Naive thymus-derived CD8-positive, alpha-beta T cell (primary cell): ENCODE measurements at regions not wholly inside any gene's neighbourhood (a gene's known extent, or its start where the extent isn't known, plus 50 kb on each side); places are given as distances from the start of the nearest gene placed in this dataset.

Experiments
- ATAC-seq, 2 donors: fragments of 150-1000 bp; cut with Tn5 transposase in 1 of 2; sonication (Bioruptor Pico), chemical (Tn5 transposase) in 1 of 2; 1 replicate in 1 of 2; 2 replicates in 1 of 2; pipeline ENCODE4 v1.10.0; 2021; ENCODE audit warnings: mild to moderate bottlenecking in 2 of 2, moderate library complexity in 2 of 2
- POLR2A ChIA-PET: fragments of 350-600 bp; sonication (Branson Sonifier 250); formaldehyde crosslinking; loops from one replicate; lab custom pipeline; 2021; ENCODE audit warnings: antibody characterized with exemption; lab: Charles Lee
- DNase-seq, 10 donors: peaks; one replicate each; pipeline versions ENCODE4 v3.0.0 to v3.0.0-alpha.2; 2020 to 2022
- H3K27ac Mint-ChIP-seq, 10 donors: one replicate each; pipeline ENCODE4 v1.8.0; 2020 to 2022; ENCODE audit warnings: mild to moderate bottlenecking in 10 of 10, mixed read lengths in 10 of 10, moderate library complexity in 4 of 10, inconsistent platforms in 1 of 10
- H3K27me3 Mint-ChIP-seq, 5 donors: one replicate each; pipeline ENCODE4 v1.8.0; 2021 to 2022; ENCODE audit warnings: mixed read lengths in 5 of 5
- H3K36me3 Mint-ChIP-seq, 3 donors: one replicate each; pipeline ENCODE4 v1.8.0; 2020 to 2022; ENCODE audit warnings: mixed read lengths in 3 of 3, mild to moderate bottlenecking in 2 of 3, inconsistent platforms in 1 of 3
- H3K4me1 Mint-ChIP-seq, 4 donors: one replicate each; pipeline ENCODE4 v1.8.0; 2021 to 2022; ENCODE audit warnings: mixed read lengths in 4 of 4
- H3K4me3 Mint-ChIP-seq, 10 donors: one replicate each; pipeline ENCODE4 v1.8.0; 2020 to 2022; ENCODE audit warnings: mild to moderate bottlenecking in 10 of 10, mixed read lengths in 10 of 10, moderate library complexity in 6 of 10, inconsistent platforms in 1 of 10
- H3K9me3 Mint-ChIP-seq, 9 donors: one replicate each; pipeline ENCODE4 v1.8.0; 2020 to 2022; ENCODE audit warnings: mixed read lengths in 9 of 9, mild to moderate bottlenecking in 3 of 9, inconsistent platforms in 1 of 9, moderate library complexity in 1 of 9

DNA sequence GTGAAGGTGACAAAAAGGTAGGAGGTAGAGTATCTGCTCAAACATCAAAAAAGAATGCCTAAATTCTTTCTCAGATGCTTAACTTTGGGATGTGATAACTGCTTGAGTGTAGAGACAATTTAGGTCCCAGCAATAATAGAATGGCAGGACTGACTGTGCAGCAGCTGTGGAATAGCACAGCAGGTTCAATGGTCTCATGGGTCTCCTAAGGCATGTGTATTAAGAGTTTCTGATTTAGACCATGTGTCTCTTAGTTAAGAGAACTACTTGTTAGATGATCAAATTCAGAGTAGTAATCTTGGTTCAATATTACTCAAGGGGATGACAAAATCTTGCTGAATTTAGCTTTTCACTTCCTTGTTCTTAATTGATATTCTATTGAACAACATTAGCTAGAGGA, 72.0 kb downstream of the ALX1 start:
- peaks cover 0 to 1% (median 0%) of the 10 kb centered on the region in 9 donors for H3K9me3 Mint-ChIP-seq
- H3K27ac Mint-ChIP-seq: no peak overlapping the region
- no peaks in the 10 kb centered on the region for H3K4me1 Mint-ChIP-seq
- no peaks in the 10 kb centered on the region for H3K36me3 Mint-ChIP-seq
- DNase-seq: no peak
- POLR2A ChIA-PET: no interaction called here
- peaks cover 0 to 3% (median 0%) of the 10 kb centered on the region in 5 donors for H3K27me3 Mint-ChIP-seq
- ATAC-seq: no peak
- no peak overlapping the region for H3K4me3 Mint-ChIP-seq

DNA sequence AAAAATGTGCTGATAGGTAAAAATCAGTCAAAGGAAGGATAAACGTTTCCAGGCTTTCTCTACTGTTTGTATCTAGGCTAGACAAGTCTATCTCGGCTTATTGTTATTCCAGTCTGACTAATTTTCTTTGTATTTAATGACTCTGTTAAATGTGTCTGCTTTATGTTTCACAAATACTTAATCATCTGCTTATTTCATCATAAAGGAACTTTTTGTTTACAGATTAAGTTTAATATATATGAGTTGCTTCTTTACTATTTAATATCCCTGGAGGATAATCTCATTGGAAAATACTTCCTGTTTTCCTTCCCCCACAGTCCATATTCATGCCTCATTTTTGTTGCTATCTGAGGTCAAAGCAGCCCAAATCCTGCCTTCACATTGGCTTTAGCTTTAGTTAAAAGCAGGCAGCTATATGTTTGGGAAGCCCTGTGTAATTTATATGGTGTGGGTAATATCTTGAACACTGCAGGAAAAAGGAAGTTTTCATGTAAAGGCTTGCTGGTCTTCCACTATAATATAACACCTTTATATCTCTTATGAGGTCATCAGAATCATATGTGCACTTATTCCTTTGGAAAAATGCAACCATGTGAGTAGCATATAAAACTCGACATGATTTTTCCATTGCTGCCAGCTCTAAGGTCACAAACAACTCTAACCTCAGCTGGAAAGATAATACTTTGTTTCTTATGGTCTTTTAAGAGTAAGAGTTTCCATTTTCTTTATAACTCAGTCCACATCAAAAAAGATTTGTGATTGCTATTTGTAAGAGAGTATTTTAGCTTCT, 76.8 kb downstream of the ALX1 start:
- Mint-ChIP-seq H3K4me3 (no peak overlapping the region), H3K27me3 (peaks cover 0 to 3% (median 0%) of the 10 kb centered on the region in 5 donors), H3K36me3 (no peaks in the 10 kb centered on the region), H3K27ac (no peak overlapping the region), H3K9me3 (peaks cover 0 to 22% (median 5%) of the 10 kb centered on the region in 9 donors), H3K4me1 (no peaks in the 10 kb centered on the region)
- DNase-seq (no peak), ATAC-seq (no peak)
- POLR2A ChIA-PET: no interaction called here

DNA sequence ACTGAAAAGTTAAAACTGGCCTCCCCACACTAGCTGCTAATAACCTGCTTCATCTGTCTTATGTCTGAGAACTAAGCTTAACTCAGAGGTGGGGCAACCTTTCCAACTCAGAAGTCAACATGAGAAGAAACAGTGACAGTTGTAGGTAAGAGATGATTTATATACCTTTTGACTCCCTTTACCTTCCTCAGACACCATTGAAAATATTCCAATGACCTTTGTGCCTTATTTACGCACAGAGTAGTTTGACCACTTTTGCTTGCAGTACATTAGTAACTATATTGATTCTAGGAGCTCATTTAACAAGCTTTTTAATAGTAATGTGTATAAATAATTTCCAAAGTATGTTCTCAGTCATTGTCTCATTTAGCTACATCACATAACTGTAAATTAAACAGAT, 77.6 kb downstream of the ALX1 start:
- Mint-ChIP-seq H3K27ac (no peak overlapping the region), H3K4me1 (no peaks in the 10 kb centered on the region), H3K9me3 (peaks cover 0 to 22% (median 6%) of the 10 kb centered on the region in 9 donors), H3K4me3 (no peak overlapping the region), H3K36me3 (no peaks in the 10 kb centered on the region), H3K27me3 (peaks cover 0 to 3% (median 0%) of the 10 kb centered on the region in 5 donors)
- DNase-seq (no peak), ATAC-seq (no peak)
- POLR2A ChIA-PET: no interaction called here

DNA sequence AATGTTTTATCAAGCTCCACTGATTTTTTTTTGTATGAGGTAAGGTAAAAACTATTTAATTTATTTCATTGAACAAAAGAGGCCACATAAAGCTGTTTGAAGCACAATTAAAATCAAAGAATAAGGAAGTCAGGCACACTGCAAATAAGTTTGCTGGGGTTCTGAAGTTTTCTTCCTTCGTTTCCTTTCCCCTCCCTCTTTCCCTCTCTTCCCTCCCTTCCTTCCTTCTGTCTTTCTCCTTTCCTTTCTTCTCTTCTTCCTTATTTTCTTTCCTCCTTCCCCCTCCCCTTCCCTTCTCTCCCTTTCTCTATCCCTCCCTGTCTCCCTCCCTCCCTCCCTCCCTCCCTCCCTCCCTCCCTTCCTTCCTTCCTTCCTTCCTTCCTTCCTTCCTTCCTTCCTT, 78.7 kb downstream of the ALX1 start:
- POLR2A ChIA-PET: no interaction called here
- no peak for DNase-seq
- Mint-ChIP-seq H3K4me3 (no peak overlapping the region), H3K9me3 (peaks cover 0 to 22% (median 6%) of the 10 kb centered on the region in 9 donors), H3K27ac (no peak overlapping the region), H3K4me1 (no peaks in the 10 kb centered on the region), H3K36me3 (no peaks in the 10 kb centered on the region), H3K27me3 (peaks cover 0 to 3% (median 0%) of the 10 kb centered on the region in 5 donors)
- no peak for ATAC-seq

GRCh38 chr12:85363382-85364190, 83.6 kb downstream of the ALX1 start:
- DNase-seq: no peak
- no peak overlapping the region for H3K27ac Mint-ChIP-seq
- no peaks in the 10 kb centered on the region for H3K4me1 Mint-ChIP-seq
- no peaks in the 10 kb centered on the region for H3K27me3 Mint-ChIP-seq
- peaks cover 0 to 22% (median 6%) of the 10 kb centered on the region in 9 donors for H3K9me3 Mint-ChIP-seq
- POLR2A ChIA-PET: no interaction called here
- H3K4me3 Mint-ChIP-seq: no peak overlapping the region
- ATAC-seq: no peak
- no peaks in the 10 kb centered on the region for H3K36me3 Mint-ChIP-seq

- Mint-ChIP-seq H3K27ac (no peak overlapping the region), H3K36me3 (no peaks in the 10 kb centered on the region), H3K9me3 (peaks cover 0 to 3% (median 0%) of the 10 kb centered on the region in 9 donors), H3K4me3 (no peak overlapping the region), H3K27me3 (no peaks in the 10 kb centered on the region), H3K4me1 (no peaks in the 10 kb centered on the region)
- POLR2A ChIA-PET: no interaction called here
- ATAC-seq (no peak), DNase-seq (no peak)
These were observed 87.9 kb downstream of the ALX1 start for GRCh38 chr12:85367936-85368335.

GRCh38 chr12:85369365-85370154, 89.5 kb downstream of the ALX1 start:
- Mint-ChIP-seq H3K27me3 (no peaks in the 10 kb centered on the region), H3K4me3 (no peak overlapping the region), H3K9me3 (peaks cover 0 to 6% (median 1%) of the 10 kb centered on the region in 9 donors), H3K4me1 (no peaks in the 10 kb centered on the region), H3K36me3 (no peaks in the 10 kb centered on the region), H3K27ac (no peak overlapping the region)
- POLR2A ChIA-PET: no interaction called here
- DNase-seq (no peak), ATAC-seq (no peak)

GRCh38 chr12:85373045-85373444, 93.0 kb downstream of the ALX1 start:
- no peak for DNase-seq
- no peaks in the 10 kb centered on the region for H3K36me3 Mint-ChIP-seq
- peaks cover 0 to 9% (median 0%) of the 10 kb centered on the region in 9 donors for H3K9me3 Mint-ChIP-seq
- H3K4me3 Mint-ChIP-seq: no peak overlapping the region
- no peak overlapping the region for H3K27ac Mint-ChIP-seq
- H3K4me1 Mint-ChIP-seq: no peaks in the 10 kb centered on the region
- ATAC-seq: no peak
- peaks cover 0 to 1% (median 0%) of the 10 kb centered on the region in 5 donors for H3K27me3 Mint-ChIP-seq
- POLR2A ChIA-PET: no interaction called here

DNA sequence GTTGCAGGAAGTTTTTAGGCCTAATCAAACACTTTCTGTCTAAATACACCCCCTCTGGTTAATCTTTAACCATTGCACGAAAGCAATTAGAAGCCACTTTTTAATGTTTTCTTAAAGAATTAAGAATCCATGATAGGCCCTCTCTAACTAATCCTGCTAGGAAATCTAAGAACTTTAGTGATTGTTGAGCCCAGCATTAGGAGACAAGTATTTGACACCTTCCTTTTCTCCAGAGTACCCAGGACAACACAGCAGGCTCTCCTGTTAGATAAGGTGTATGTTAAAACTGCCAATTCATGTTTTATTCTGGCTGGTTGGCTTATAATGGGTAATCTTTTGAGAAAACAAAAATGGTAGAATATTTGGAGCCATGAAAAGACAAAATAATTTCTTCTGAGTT, 95.0 kb downstream of the ALX1 start:
- Mint-ChIP-seq H3K4me1 (no peaks in the 10 kb centered on the region), H3K9me3 (peaks cover 0 to 9% (median 0%) of the 10 kb centered on the region in 9 donors), H3K27ac (no peak overlapping the region)

DNA sequence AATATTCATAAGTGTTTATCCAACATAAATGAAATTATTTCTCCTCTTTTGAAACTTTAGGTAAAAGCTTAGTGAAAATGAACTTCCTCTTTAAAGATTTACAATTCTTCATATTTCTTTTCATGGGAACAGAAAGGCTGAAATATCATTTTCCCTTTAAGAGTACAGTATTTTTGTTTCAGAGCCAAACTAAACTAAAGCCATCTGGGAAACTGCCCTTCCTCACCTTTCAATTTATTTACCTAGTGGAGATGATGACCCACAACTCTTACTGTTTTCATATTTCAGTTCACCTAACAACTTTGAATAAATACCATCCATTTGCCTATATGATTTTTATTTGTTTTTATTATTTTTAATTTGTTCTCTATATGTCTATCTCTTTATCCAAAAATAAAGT, 105.4 kb downstream of the ALX1 start:
- Mint-ChIP-seq H3K36me3 (no peaks in the 10 kb centered on the region), H3K4me3 (no peak overlapping the region), H3K27ac (no peak overlapping the region), H3K9me3 (peaks cover 0 to 9% (median 0%) of the 10 kb centered on the region in 9 donors), H3K4me1 (no peaks in the 10 kb centered on the region), H3K27me3 (no peaks in the 10 kb centered on the region)
- ATAC-seq (no peak), DNase-seq (no peak)
- POLR2A ChIA-PET: no interaction called here

More for the DNA sequence above, 95.0 kb downstream of the ALX1 start:
- DNase-seq (no peak), ATAC-seq (no peak)
- Mint-ChIP-seq H3K36me3 (no peaks in the 10 kb centered on the region), H3K27me3 (peaks cover 0 to 1% (median 0%) of the 10 kb centered on the region in 5 donors), H3K4me3 (no peak overlapping the region)
- POLR2A ChIA-PET: no interaction called here

DNA sequence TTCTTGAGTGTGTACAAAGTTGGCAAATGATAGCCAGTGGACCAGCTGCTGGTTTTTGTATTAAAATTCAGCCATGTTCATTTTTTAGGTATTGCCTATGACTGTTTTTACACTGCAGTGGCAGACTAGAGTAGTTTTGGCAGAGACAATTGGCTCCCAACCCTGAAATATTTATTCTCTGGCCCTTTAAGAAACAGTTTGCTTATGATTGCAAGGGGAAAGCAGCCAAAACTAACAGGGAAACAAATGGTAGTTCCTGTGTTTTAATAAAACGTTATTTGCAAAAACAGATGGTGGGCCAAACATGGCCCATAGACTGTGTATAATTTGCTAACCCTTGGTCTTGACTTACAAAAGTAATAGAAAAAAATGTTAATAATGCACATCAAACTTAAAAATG, 110.2 kb downstream of the ALX1 start:
- no peaks in the 10 kb centered on the region for H3K27me3 Mint-ChIP-seq
- no peak for DNase-seq
- H3K4me3 Mint-ChIP-seq: no peak overlapping the region
- H3K9me3 Mint-ChIP-seq: peaks cover 0 to 18% (median 0%) of the 10 kb centered on the region in 9 donors
- H3K27ac Mint-ChIP-seq: no peak overlapping the region
- no peak for ATAC-seq
- H3K4me1 Mint-ChIP-seq: no peaks in the 10 kb centered on the region
- POLR2A ChIA-PET: no interaction called here
- H3K36me3 Mint-ChIP-seq: no peaks in the 10 kb centered on the region

DNA sequence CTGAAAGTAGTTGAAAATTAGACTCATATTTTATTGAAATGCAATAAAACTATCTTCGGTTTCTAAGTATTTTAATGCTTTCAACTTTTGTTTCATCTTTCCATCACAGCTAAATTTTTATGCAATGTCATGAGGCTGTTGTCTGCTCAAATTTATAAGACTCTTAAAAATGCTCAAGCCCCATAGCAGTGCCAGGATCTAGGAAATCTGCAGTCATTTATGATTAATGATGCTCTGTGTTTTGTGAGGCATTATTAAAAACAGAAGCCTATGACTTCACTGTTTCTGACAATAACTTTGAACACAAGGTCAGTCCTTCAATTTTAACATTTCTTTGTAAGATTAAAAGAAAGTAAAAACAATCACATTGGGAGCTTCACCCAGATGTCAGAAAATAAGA, 112.5 kb downstream of the ALX1 start:
- ATAC-seq (no peak), DNase-seq (no peak)
- Mint-ChIP-seq H3K4me1 (no peaks in the 10 kb centered on the region), H3K36me3 (no peaks in the 10 kb centered on the region), H3K4me3 (no peak overlapping the region), H3K27me3 (no peaks in the 10 kb centered on the region), H3K9me3 (peaks cover 0 to 24% (median 0%) of the 10 kb centered on the region in 9 donors), H3K27ac (no peak overlapping the region)
- POLR2A ChIA-PET: no interaction called here

DNA sequence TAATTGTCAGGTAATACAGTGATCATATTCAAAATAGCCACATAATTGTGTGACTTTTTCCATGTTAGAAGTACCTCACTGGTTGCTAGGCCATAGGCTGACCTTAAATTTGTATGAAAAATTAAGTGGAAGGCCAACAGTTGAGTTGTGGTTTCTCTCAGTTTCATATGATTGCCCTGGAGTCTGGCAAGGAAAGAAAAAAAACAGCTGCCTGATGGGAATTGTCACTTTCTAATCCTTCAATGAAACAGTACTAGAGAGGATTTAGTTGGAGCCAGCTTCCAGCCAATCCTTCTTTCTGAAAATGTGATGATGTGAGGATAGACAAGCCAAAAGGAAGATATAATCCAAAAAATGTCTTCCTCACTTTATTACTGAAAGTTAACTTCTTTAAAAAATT, 113.6 kb downstream of the ALX1 start:
- no peak for ATAC-seq
- H3K36me3 Mint-ChIP-seq: no peaks in the 10 kb centered on the region
- POLR2A ChIA-PET: no interaction called here

More for the DNA sequence above, 113.6 kb downstream of the ALX1 start:
- no peak for DNase-seq
- Mint-ChIP-seq H3K27ac (no peak overlapping the region), H3K9me3 (peaks cover 0 to 24% (median 0%) of the 10 kb centered on the region in 9 donors), H3K4me3 (no peak overlapping the region), H3K4me1 (no peaks in the 10 kb centered on the region), H3K27me3 (no peaks in the 10 kb centered on the region)
